ENCODE measurements at regions not wholly inside any gene's neighbourhood (a gene's known extent, or its start where the extent isn't known, plus 50 kb on each side); places are given as distances from the start of the nearest gene placed in this dataset.
A peak's percentile ranks its signal among the peaks of the same experiment; 100 is the strongest.
"Not testable (repeated sequence)": the region's sequence is repeated elsewhere in the genome, so short reads cannot be mapped to it uniquely, and the experiment has no call there.

- no peak for DNase-seq
Measured at GRCh38 chr21:31530897-31531705, 128.4 kb upstream of the SOD1 start.

- DNase-seq: no peak
Measured at GRCh38 chr21:31530364-31530763, 129.1 kb upstream of the SOD1 start.

GRCh38 chr21:31529406-31529805 lies 130.1 kb upstream of the SOD1 start:
- no peak for DNase-seq

DNA sequence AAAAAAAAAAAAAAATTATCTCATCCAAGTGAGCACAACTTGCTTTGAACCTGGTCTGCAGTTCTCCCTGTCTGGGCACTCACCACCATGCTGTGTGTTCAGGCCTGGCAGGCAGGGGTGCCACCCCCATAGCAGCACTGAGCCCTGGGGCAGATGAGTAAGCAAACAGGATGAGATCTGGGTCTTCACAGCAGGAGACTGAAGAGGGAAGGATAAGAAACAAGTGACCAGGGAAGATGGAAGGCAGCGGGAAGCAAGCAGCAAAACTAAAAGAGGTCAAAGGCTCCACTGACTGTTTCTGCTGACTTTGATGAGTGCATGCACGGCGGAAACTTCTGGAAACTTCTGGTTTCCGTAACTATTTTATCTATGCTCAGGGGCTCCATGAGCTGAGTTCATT lies 133.5 kb upstream of the SOD1 start:
- DNase-seq: no peak

- DNase-seq: no peak
Measured at GRCh38 chr21:31524140-31524539, 135.4 kb upstream of the SOD1 start.

GRCh38 chr21:31521515-31521914 lies 138.0 kb upstream of the SOD1 start:
- DNase-seq: no peak

DNA sequence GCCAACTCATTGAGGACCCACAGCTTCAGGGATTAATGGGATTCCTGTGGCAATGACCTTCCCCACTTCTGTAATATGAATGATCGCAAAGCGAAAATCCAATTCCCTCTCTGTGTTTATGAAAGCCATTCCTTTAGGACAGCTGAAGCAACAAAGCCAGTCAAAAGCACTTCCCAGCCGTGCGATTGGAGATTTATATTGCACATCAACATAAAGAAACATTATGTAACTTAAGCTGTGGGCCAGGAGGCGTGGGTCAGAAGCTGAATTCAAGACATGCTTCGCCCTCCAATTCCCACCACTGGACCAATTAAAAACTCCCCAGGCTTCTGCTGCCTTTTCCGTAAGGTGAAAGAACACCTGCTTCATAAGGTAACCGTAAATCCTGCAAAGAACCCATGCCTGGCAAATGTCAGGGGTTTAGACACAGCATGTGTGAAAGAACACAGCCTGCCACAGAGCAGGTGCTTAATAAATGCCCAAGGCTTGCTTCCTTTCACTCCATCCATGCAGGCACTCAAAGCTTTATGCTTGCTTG lies 138.9 kb upstream of the SOD1 start:
- DNase-seq: no peak

GRCh38 chr21:31518580-31518979 lies 140.9 kb upstream of the SOD1 start:
- DNase-seq: no peak

GRCh38 chr21:31517664-31518414 lies 141.7 kb upstream of the SOD1 start:
- no peak for DNase-seq

DNA sequence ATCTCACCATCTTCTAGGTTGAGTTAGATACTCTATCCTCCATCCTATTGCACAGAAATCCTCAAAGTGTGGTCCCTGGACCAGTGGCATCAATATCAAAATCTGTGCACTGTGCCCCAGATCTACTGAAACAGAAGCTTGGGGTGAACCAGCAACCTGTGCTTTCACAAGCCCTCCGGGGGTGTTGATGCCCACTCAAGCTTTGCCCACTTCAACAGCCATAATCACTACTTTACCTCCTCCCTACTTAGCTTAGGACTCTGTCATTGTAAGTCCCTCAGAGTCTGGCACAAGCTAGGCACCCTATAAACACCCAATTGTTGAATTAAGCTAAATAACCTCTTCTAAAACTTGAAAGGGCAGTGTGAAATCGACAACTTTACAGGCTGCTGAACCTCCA lies 144.2 kb upstream of the SOD1 start:
- DNase-seq: no peak

DNA sequence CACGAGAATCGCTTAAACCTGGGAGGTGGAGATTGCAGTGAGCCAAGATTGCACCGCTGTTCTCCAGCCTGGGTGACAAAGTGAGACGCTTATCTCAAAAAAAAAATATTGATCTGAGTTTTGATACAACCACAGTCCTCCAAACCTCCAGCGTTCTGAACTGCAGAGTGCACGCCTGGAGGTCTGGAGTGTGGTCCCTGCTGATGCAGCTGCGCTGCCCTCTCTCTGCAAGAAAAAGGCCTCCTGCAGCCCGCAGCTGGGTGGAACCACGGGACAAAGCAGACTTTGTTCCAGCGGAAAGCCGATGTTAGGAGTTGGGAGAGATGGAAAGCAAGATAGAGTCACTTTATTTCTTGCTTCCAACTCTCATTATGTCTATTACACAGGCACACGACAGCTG lies 144.9 kb upstream of the SOD1 start:
- DNase-seq: no peak

DNA sequence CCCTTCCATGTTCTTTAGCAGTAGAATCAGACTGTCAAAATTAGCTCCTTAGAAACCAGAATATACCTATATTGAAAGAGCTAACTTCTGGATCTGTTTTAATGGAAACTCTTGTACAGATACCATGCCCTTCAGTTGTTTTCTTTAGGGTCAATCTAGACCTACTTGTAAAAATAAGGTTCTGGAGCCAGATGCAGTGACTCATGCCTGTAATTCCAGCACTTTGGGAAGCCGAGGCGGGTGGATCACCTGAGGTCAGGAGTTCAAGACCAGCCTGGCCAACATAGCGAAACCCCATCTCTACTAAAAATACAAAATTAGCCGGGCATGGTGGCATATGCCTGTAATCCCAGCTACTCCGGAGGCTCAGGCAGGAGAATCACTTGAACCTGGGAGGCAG lies 146.0 kb upstream of the SOD1 start:
- not testable (repeated sequence) for DNase-seq

DNA sequence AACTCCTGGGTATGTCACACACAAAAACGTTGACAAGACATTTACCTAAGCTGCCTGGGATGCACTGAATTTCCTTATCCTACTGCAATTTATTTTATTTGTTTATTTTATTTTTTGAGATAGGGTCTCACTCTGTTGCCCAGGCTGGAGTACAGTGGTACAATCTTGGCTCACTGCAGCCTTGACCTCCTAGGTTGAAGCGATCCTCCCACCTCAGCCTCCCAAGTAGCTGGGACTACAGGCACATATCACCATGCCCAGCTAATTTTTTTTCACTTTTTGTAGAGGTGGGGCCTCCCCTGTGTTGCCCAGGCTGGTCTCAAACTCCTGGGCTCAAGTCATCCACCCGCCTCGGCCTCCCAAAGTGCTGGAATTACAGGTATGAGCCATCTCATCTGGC lies 147.5 kb upstream of the SOD1 start:
- not testable (repeated sequence) for DNase-seq

DNA sequence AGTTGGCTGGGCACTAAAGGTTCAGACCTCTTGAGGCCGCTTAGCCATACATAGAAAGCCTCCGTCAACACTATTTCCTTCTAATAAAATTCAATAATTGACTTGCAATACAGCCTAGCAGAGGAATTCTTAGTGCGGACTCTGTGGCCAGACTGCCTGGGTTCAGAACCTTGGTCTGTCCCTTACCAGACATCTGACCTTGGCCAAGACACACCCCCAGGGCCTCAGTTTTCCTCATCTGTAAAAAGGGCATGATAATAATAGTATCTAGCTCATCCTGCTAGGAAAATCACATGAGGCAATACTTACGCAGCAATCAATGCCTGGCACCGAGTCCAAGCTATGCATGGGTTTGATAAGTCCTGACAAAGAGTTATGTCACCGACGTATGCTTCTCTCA lies 148.2 kb upstream of the SOD1 start:
- DNase-seq: no peak

DNA sequence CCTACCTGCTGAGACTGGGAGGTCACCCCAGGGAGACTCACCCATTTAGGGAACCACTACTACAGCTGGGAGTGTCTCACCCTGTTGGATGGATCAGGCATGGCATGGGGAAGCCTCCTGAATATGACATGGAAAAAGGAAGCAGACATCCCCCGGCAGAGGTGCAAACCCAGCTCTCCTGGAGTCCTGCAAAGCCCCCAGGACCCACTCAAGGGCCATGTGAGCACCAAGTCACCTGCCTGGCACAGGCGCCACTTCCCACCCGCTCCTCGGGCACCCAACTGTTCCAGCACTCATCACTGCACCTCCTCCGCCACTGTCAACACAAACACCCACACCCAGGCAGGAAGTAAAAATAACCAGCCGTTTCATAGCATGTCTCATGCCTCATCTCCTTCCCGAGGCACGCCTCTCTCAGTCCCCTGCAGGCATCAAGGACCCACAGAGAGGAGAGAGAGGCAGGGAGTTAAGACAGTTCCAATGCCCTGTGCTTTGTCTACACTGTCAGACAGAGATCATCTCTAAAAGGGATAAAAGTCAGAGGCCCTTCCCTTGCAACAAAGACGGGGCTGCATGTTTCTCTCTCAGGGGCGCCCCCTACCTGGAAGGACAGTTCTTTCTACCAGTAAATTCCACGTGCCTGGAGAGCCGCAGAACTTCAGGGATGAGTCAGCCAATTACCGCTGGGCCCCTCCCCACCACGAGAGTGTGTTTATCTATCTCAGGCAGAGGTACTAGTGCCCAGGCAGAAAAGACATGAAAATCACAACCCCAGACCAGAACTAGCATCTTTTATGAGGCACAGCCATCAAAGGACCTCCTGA lies 150.1 kb upstream of the SOD1 start:
- peak; percentile 88 to 89 for DNase-seq

DNA sequence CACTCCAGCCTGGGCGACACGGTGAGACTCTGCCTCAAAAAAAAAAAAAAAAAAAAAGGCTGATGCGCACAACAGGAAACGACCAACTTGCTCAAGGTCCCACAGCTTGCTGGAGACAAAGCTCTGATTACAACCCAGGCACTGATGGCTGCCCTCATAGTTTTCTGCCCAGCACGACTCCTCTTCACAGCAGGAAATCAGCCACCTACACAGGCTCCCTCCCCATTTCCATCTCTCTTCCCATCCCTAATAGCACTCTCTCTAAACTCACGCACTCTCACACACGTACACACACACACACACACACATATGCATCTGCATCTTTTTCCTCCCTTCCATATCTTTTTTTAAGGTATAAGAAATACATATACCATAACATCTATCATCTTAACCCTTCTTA lies 153.5 kb upstream of the SOD1 start:
- DNase-seq: no peak

DNA sequence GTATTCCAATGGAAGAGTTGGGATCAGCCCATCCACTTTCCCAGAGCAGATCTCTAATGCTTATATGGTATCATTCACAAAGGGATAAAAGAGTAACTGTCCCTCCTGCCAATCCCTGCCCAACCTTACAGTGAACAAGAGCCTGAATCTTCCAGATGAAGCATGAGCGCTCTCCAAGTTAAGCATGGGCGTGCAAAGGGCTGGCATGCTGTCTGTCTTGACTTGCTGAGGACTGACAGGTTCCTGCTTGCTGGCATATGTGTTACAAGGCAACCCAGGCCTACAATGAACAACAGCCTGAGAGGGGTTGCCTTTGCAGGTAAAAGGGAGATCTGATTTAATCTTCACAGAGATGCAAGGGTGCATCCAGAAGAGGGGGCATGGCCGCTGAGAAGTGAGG lies 155.6 kb upstream of the SOD1 start:
- DNase-seq: no peak

DNA sequence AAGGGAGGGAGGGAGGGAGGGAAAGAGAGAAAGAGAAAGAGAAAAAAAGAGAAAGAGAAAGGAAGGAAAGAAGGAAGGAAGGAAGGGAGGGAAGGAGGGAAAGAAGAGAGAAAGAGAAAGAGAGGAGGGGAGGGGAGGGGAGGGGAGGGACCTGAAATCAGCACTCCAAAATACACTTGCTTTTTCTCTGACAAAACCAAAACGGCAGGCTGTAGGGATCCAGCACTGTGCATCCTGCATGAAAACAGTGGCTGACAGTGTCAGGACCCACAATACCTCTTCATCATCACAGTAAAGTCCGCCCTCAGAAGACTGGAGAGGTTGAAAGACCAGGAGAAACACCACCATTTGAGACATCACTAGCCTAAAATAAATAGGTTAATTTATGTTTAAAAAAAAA lies 156.0 kb upstream of the SOD1 start:
- DNase-seq: no peak

DNA sequence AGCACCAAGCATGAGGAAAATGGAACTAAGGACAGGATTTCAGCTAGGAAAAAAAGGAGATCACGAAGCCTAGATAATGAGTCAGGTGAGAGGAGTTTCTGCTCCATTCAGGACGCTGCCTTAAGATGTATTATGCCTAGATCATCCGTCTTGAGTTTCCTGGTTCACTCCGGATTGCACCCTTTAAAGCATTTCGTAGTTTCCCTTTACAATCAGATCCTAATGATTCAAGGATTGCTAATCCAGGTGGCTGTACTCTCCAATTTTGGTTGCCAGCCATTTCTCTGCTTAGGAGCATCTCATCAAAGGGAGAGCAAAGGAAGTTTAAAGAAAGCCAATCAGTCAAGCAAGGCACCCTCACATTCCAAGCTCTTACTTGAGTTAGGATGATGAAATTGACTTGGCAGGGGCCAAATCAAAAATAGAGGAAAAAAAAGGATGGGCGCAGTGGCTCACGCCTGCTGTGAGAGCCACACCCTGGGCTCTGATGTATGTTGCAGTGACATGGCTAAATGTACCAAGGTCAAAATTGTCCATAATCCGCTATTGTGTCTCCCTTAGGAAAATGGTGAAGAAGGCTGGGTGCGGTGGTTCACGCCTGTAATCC lies 156.9 kb upstream of the SOD1 start:
- DNase-seq: no peak

GRCh38 chr21:31501926-31502325 lies 157.6 kb upstream of the SOD1 start:
- no peak for DNase-seq

DNA sequence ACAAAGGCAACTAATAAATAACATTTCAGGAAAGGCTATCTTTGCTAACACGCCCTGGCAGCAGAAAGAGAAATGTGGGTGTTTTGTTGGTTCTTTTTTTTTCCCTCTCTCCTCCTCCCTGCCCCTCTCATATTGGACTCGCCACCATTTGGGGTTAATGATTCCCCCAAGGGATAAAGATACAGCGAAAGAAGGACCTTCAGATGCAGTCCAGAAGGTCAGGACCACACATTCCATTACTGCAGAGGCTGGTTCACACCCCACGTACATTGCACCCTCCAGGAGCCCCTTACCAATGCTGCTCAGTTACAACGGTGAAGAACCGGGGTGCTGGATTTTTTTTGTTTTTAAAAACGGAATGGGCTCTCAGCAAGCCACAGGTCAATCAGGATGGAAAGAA lies 156.9 kb upstream of the TIAM1 start:
- DNase-seq: no peak

DNA sequence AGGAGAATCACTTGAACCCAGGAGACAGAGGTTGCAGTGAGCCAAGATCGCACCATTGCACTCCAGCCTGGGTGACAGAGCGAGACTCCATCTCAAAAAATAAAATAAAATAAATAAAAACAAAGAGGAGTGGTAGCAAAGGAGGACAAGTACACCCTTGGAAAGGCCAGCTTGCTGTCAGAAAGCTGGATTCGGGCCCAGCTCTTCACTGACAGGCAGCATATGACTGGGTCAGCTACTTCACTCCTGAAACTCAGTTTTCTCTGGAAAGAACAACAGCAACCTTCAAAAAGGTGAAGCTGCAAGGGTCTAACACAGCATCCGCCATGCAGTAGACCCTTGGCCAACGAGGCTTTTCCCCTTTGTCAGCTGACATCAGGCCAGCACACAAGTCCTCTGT lies 156.0 kb upstream of the TIAM1 start:
- DNase-seq: no peak

DNA sequence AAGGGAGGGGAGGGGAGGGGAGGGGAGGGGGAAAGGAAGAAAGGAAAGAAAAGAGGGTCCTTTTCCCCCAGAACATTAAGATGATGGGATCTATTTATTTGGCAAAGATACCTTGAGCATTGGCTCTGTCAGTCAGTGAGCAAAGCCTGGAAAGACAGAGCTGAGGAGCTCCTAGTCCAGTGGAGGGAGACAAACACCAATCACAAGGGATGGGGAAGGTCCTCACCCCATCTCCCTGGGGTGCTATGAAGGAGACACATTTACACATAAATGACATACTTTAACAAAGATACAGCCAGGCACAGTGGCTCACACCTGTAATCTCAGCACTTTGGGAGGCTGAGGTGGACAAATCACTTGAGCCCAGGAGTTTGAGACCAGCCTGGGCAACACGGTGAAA lies 154.9 kb upstream of the TIAM1 start:
- no peak for DNase-seq
